RKO (cell line): ENCODE measurements at regions not wholly inside any gene's neighbourhood (a gene's known extent, or its start where the extent isn't known, plus 50 kb on each side); places are given as distances from the start of the nearest gene placed in this dataset.

ENCODE experiments used
- DNase-seq: peaks from one replicate; pipeline ENCODE4 v3.0.0-alpha.2; 2016; ENCODE audit warnings: low spot score

DNA sequence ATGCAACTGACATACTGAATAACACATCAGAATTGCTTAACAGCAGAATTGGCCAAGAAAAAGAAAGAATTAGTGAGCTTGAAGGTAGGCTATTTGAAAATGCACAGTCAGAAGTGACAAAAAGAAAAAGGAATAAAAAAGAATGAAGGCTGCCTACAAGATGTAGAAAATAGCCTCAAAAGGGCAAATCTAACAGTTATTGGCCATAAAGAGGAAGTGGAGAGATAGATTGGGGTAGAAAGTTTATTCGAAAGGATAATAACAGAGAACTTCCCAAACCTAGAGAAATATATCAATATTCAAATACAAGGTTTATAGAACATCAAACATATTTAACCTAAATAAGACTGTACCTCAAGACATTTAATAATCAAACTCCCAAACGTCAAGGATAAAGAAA is 67.5 kb downstream of the ATP6V1G3 start:
- no peak for DNase-seq

GRCh38 chr1:198472119-198472518 is 68.4 kb downstream of the ATP6V1G3 start:
- DNase-seq: no peak

DNA sequence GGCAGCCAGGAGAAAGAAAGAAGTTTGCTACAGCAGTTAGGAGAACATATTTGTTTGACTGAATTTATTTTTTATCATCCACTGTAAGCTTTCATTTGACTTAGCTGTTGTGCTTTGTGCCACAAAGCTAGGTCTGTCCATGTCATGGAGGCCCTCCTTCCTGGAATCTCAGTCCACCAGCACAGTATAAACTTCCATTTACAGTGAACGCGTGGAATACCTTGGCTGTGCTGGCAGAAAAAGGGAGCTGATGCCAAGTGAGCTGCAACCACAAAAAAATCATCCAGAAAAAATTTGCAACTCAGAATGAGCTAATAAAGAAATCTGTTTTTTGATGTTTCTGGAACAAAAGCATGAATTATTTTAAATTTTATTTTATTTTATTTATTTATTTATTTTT is 72.6 kb downstream of the ATP6V1G3 start:
- no peak for DNase-seq

DNA sequence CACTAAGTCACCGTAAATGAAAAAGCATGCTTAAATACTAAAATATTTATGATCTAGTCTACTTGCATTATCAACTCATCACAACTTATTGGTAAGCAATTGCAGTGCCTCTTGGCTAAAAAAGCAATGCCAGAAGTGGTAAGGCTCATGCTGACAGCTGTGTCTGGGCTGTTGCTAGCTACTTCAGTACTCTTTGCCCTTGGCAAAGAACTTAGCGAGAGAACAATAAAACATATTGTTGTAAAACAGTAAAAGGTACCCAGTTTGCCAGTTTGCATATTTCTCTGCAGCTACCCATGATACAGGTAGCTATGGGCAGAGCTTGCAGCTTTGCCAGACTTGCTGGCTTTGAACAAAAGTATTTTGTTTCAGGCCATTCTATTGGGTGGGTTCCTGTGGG is 73.1 kb downstream of the ATP6V1G3 start:
- DNase-seq: no peak

DNA sequence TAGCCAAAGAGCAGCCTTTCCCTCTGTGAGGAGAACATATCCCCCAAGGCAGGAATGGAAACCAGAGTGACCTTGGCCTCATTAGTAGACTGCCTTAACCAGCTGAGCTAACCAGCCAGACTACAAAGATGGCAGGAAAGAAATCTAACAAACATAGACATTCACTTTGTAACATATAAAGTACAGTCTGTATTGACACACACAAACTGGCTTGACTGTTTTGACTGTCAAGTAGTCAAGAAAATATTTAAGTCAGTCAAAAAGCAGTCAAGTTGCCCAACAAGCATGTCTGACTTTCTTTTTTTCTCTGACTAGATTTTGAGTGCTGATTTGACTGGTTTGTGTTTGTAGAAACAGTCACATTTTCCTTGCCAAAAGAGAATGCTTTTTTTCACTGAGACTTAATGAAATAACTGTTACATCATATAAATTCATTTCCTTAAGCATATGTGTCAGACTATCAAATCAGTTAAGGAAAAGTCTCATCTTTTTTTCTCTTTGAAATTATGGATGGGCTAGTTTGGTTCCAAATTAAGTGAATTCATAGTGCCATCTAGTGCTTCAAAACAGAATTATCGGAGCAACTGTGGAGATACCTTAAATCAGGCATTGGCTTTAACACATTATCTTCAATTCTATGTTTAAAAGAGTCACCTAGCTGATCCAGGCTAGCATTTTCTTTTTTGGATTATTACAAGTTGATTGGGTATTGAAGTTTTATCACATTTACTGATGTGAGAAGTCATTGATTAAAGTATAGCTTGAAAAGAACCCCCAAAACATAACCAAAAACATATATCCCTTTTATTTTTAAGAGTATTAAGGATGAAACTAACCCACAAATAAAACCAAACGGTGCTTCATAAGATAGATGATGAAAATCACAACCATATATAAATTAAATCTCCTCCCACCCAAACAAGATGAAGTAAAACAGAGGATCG is 75.0 kb downstream of the ATP6V1G3 start:
- peak; percentile 62 for DNase-seq

GRCh38 chr1:198463709-198464108 is 76.8 kb downstream of the ATP6V1G3 start:
- DNase-seq: no peak

- DNase-seq: peak; percentile 5
Observed at GRCh38 chr1:198462365-198463019, 78.0 kb downstream of the ATP6V1G3 start.

- no peak for DNase-seq
Observed at GRCh38 chr1:198455966-198456365, 84.5 kb downstream of the ATP6V1G3 start.

GRCh38 chr1:198449727-198450433 is 90.6 kb downstream of the ATP6V1G3 start:
- DNase-seq: no peak

GRCh38 chr1:198449261-198449660 is 91.2 kb downstream of the ATP6V1G3 start:
- no peak for DNase-seq

DNA sequence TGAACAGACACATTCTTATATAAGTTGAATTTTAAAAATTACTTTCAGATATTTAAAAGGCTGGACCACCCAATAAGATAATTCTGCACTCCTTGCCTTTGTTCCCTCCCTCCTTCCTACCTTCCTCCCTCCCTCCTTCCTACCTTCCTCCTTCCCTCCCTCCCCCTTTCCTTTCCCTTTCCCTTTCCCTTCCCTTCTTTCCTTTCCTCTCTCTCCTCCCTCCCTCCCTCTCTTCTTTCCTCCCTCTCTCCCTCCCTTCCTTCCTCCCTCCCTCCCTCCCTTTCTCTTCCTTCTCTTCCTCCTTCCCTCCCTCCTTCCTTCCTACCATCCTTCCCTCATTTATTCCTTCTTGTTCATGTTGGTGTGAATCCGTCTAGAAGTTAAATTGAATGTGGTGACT is 93.0 kb downstream of the ATP6V1G3 start:
- DNase-seq: no peak

- no peak for DNase-seq
Observed at GRCh38 chr1:198445872-198446271, 94.6 kb downstream of the ATP6V1G3 start.

DNA sequence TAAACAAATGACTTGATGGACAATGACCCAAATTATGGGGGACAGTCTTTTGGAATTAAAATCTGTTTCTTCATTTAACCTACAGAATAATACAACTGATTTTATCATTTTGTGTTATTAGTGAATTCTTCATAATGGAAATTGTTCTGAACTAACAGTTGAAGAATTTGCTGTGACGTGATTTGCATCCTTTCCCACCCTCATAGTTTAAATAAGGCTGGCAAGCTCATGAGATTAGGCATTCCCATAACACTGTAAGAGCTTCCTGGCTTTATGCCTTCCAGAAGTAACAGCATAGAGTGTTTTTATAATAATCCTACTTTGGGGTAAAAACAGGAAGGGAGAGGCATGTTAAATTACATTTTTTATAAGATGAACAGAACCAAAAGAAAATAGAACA is 95.7 kb downstream of the ATP6V1G3 start:
- no peak for DNase-seq

DNA sequence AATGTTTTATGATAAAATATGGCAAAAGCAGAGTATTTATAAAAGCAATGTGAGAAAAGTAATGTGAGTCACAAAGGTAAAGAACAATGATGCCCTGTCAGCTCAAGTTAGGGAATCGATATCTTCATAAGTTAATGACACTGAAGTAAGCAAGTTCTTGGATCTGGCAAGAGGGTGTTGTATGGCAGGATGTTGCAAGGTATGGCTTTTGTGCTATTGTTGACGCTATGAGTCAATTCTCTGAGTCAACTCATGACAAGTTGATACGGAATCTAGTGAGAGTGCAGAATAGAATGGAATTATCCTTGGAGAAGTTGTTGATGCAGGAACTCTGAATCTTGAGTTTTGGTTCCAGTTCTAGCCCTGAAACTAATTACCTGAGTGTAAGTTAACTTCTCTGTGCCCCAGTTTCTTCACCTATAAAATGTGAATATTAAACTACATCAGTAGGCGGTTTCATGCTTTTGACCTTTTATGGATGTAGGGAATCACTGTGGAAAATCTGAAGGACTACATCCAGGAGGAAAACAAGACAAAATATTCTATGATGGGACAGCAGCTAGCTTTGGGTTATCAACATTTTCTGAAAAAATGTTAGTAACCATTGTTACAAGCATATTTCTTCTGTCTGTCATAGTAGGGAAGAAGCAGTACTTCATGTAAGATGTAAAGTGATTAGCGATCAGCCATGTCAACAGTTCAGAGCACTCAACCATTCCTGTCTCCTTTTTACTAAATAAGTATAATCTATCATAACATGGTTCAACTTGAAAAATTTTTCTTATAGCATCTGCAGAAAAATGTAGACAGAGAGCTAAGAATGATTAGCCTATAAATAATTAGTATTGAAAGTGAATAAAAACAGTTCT is 96.9 kb downstream of the ATP6V1G3 start:
- peak; percentile 93 for DNase-seq

- no peak for DNase-seq
Observed at GRCh38 chr1:198440842-198441241, 99.6 kb downstream of the ATP6V1G3 start.

DNA sequence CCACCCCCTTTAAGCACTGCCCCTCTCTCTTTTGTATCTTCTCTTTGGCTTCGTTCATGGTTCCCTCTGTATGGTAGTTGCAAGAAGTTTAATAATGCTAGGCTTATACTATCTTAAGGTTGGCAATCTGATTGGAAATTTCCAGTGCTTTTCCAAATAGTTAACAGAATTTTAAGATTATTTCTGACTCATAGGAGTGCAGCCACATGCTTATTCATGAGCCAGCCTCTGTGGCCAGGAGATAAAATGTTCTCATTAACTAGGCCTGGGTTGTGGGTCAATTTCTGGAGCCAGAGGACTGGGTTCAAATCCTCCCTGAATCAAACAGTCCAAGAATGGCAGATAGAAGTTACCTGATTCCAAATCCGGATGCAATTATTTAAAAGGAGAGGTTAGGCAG is 103.1 kb downstream of the ATP6V1G3 start:
- no peak for DNase-seq

GRCh38 chr1:198436276-198436675 is 104.2 kb downstream of the ATP6V1G3 start:
- no peak for DNase-seq

GRCh38 chr1:198435056-198435455 is 105.4 kb downstream of the ATP6V1G3 start:
- DNase-seq: no peak

- no peak for DNase-seq
Observed at GRCh38 chr1:198424441-198424840, 116.0 kb downstream of the ATP6V1G3 start.

DNA sequence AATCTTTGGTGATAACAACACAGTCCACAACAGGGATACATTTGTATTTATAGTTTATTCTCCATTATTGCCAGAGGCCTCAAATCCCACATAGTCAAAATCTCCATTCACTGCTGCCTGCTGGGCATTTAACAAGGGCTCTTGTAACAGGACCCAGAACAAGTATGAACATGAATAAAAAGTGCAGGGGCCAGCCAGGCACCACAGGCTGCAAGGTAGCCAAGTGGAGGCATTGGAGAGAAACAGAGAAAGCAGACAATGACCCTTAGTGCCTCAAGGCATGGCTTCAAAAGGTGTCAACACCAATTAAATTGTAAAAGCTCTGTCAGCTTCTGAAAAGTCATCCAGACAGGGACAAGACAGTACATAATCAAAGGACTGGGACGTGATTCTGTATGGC is 116.8 kb downstream of the ATP6V1G3 start:
- no peak for DNase-seq

DNA sequence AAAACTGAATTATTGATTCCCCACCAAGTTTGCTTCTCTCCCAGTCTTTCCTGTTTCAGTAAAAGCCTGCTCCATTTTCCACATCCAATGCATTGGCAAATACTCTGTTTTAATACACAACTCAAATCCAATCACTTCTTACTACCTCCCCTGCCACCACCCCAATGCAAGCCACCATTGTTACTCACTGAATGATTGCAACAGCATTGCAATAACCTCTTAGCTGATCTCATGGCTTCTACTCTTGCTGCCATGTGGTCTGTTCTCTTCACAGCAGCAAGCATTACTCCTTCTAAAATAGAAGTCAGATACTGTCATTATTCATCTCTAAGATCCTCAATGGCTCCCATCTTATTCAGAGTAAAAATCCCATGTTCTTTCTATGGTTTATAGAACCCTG is 123.4 kb downstream of the ATP6V1G3 start:
- DNase-seq: no peak

- no peak for DNase-seq
Observed at GRCh38 chr1:198416296-198416695, 124.2 kb downstream of the ATP6V1G3 start.
